HL-60 (cell line): ENCODE measurements at regions not wholly inside any gene's neighbourhood (a gene's known extent, or its start where the extent isn't known, plus 50 kb on each side); places are given as distances from the start of the nearest gene placed in this dataset.

Experiments used
- GABPA ChIP-seq: IDR thresholded peaks from 2 replicates; pipeline ENCODE4 v1.6.1; 2012; ENCODE audit warnings: low read depth
- POLR2AphosphoS5 ChIP-seq: IDR thresholded peaks from 2 replicates; pipeline ENCODE4 v1.6.1; 2012; ENCODE audit warnings: low read depth
- SPI1 ChIP-seq: IDR thresholded peaks from 2 replicates; pipeline ENCODE4 v1.6.1; 2012; ENCODE audit warnings: low read depth, mild to moderate bottlenecking, borderline replicate concordance
- TF ChIP-seq, protein P1 (sequence below): IDR thresholded peaks from one replicate; pipeline ENCODE4 v1.5.1; 2011; ENCODE audit warnings: low read length, control low read depth, inconsistent platforms; ENCODE audit not compliant: insufficient read depth
- TF ChIP-seq, protein P2 (sequence below): IDR thresholded peaks from 2 replicates; pipeline ENCODE4 v1.6.1; 2012; ENCODE audit warnings: low read depth; ENCODE audit not compliant: insufficient replicate concordance

DNA sequence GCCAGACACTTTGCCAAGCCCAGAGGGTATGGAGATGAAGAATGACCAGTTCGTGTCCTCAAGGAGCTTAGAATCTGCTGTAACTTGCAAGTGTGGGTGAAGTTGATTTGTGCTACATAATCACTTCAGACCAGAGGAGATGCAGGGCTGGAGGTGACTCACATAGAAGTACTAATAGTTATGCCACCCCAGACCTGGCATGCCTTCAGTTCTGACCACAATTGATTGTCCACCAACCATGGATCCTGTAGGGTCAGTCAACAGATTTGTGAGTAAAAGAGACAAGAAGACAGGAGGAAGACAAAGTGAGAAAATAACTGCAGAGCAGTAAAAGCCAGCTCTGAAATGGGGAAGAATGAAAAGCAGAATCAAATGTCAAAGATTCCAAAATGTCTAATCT, 51.2 kb upstream of the BMPER start:
- TF ChIP-seq, protein P1, sequence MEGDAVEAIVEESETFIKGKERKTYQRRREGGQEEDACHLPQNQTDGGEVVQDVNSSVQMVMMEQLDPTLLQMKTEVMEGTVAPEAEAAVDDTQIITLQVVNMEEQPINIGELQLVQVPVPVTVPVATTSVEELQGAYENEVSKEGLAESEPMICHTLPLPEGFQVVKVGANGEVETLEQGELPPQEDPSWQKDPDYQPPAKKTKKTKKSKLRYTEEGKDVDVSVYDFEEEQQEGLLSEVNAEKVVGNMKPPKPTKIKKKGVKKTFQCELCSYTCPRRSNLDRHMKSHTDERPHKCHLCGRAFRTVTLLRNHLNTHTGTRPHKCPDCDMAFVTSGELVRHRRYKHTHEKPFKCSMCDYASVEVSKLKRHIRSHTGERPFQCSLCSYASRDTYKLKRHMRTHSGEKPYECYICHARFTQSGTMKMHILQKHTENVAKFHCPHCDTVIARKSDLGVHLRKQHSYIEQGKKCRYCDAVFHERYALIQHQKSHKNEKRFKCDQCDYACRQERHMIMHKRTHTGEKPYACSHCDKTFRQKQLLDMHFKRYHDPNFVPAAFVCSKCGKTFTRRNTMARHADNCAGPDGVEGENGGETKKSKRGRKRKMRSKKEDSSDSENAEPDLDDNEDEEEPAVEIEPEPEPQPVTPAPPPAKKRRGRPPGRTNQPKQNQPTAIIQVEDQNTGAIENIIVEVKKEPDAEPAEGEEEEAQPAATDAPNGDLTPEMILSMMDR: no peak
- TF ChIP-seq POLR2AphosphoS5 (no peak), SPI1 (no peak), GABPA (no peak)
- TF ChIP-seq, protein P2, sequence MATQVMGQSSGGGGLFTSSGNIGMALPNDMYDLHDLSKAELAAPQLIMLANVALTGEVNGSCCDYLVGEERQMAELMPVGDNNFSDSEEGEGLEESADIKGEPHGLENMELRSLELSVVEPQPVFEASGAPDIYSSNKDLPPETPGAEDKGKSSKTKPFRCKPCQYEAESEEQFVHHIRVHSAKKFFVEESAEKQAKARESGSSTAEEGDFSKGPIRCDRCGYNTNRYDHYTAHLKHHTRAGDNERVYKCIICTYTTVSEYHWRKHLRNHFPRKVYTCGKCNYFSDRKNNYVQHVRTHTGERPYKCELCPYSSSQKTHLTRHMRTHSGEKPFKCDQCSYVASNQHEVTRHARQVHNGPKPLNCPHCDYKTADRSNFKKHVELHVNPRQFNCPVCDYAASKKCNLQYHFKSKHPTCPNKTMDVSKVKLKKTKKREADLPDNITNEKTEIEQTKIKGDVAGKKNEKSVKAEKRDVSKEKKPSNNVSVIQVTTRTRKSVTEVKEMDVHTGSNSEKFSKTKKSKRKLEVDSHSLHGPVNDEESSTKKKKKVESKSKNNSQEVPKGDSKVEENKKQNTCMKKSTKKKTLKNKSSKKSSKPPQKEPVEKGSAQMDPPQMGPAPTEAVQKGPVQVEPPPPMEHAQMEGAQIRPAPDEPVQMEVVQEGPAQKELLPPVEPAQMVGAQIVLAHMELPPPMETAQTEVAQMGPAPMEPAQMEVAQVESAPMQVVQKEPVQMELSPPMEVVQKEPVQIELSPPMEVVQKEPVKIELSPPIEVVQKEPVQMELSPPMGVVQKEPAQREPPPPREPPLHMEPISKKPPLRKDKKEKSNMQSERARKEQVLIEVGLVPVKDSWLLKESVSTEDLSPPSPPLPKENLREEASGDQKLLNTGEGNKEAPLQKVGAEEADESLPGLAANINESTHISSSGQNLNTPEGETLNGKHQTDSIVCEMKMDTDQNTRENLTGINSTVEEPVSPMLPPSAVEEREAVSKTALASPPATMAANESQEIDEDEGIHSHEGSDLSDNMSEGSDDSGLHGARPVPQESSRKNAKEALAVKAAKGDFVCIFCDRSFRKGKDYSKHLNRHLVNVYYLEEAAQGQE: no peak
